ENCODE measurements at regions not wholly inside any gene's neighbourhood (a gene's known extent, or its start where the extent isn't known, plus 50 kb on each side); places are given as distances from the start of the nearest gene placed in this dataset.

DNA sequence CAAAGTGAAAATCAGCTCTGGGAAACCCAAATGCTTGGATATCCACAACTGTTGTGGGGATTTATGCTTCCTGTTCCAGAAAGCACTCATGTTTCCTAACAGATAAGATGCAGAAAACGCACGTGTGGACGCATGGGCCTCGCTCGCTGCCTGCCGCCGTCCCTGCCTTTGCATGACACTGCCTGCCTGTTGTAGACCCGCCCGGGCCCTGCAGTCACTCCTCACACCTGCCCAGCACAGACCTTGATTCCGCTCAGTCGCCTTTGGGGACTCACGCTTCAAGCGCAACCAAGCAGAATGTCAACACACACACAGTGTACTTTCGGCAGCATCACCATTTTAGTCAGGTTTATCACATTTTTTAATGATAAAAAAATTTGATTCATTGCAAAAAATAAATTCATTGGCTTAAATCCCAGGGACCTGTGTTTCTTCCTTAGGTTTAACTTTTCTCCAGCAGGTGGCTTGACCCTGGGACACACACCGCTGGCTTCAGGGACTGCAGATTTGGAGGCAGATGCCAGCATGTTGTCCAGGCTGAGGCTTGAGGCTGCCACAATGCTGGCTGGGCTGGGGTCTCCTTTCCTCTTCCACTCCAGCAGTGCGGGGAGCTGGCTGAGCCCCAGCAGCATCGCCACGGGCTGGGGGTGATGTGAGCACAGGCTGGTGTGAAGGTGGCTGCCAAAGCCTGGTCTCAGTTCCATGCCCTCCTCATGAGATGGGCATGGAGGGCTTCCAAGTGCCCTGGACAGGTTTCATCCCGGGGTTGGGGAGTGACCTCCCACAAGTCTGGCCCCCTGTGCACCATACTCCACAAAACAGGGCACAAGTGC, 416.9 kb upstream of the IRX4 start:
- DNase-seq (ENCODE audit: low read depth), result no peak

DNA sequence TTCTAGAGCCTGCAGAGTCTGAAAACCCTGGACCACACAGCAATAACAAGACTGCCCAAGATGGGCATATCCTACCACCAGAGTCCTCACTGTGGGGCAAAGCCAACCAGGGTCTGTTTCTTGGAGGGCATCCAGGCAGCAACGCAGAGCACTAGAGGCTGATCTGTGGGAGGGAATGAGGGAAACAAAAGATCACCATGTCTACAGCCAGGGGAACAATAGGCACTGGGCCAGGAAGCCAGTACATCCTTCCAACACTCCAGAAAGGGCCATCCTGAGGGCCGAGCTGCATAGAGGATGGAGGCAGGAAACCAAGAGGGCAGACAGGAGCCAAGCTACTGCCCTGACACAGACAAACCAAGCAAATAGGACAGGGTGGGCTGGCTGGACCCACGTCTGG, 416.1 kb upstream of the IRX4 start:
- no peak for DNase-seq (ENCODE audit: low read depth)

DNA sequence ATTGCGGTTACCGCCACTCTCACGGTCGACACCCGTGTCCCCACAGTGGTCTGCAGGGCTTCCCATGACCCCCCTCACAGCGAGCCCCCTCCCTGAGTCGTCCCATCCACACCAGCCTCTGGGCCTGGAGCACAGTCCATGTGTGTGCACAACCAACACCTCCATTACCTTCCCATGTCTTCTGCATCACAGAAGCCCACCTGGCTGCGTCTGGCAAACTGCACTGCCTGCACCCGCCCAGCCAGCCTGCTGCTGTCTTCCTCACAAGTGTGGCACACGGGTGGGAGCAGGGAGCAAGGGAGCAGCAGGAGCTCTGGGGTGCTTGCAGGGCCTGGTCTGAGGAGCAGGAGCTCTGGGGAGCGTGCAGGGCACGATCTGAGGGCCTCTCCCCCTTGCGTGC, 415.3 kb upstream of the IRX4 start:
- no peak for DNase-seq (ENCODE audit: low read depth)

DNA sequence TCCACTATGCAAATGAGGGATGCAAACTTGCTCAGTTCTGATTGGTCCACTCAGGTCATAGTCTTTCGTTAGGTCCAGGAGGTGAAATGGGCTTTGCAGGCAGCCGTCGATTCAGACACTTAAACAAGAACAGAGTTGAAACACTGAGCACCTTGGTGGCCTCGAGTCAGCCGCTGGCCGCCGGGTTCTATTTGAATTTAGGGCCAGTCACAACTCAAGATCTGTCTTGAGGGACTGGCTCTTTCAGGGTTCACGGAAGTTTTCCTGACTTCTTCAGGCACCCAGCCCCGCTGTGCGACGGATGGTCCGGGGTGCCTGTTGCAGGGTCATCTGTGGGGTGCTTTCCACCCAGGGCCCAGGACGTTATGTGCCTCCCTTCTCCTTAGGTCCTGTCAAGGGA, 412.8 kb upstream of the IRX4 start:
- no peak for DNase-seq (ENCODE audit: low read depth)

DNA sequence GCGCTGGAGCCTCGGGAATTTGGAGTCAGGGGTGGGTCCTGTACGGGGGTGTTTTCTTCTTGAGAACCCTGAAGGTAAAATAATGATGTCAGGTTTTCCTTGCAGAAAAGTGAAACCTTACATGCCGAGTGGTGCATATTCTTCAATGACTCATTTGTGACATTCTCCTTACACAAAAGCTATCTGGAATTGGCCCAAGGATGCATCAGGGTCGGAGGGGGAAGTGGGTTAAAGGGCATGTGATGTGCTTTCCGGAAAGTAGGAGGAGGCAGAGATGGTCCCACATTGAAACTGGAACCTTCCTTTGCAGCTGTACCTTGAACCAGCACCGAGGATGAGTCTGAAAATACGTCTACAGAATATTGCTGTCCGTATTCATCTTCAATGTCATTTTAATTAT, 411.2 kb upstream of the IRX4 start:
- no peak for DNase-seq (ENCODE audit: low read depth)

DNA sequence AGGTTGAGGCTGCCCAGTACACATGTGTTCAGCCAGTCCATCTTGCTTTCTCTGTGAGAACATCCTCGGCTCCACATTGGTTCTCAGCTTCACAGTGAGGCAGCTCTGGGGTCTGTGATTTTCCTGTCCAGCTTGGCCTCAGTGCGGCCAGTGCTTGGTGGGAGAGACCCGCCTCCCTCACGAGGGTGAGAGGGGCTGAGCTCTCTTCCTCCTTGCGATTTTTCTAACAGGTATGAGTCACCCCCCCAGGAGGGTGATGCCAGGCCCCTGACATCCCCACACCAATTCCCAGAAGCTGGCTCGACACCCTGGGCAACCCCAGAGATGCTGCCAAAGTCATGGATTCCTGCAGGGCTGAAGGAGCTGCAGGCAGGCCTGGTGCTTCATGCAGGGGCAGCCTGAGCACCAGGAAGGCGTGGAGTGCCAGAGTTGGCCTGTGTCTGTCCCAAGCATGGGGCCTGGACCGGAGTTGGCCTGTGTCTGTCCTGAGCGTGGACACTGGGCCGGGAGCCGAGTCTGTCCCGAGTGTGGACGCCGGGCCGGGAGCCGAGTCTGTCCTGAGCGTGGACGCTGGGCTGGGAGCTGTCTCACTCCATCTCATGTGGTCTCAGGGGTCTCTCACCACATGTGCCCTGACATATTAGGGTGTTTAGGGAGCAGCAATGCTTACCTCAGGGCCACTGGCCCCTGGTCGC, 408.6 kb upstream of the IRX4 start:
- no peak for DNase-seq (ENCODE audit: low read depth)

DNA sequence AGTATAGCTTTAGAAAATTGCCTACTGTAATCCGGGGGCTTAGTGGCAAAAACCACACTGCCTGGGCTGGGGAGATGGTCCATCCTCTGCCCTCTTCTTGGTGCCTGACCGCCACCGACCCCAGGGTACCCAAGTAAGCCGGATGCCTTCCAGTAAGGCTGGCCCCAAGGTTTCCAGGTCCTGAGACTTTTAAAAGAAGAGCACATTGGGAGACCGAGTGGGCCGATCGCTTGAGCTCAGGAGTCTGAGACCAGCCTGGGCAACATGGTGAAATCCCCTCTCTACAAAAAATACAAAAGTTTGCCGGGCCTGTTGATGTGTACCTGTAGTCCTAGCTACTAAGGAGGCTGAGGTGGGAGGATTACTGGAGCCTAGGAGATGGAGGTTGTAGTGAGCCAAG, 406.7 kb upstream of the IRX4 start:
- no peak for DNase-seq (ENCODE audit: low read depth)

DNA sequence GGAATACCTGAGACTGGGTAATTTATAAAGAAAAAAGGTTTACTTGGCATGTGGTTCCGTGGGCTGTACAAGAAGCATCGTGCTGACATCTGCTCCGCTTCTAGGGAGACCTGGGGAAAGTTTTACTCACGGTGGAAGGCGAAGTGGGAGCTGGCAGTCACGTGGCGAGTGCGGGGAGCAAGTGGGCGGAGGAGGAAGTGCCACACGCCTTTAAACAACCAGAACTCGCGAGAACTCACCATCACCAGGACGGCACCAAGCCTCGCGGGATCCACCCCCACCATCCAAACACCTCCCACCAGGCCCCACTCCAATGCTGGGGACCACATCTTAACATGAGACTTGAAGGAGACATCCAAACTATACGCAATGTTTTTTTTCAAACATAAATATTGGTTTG, 406.2 kb upstream of the IRX4 start:
- no peak for DNase-seq (ENCODE audit: low read depth)

DNA sequence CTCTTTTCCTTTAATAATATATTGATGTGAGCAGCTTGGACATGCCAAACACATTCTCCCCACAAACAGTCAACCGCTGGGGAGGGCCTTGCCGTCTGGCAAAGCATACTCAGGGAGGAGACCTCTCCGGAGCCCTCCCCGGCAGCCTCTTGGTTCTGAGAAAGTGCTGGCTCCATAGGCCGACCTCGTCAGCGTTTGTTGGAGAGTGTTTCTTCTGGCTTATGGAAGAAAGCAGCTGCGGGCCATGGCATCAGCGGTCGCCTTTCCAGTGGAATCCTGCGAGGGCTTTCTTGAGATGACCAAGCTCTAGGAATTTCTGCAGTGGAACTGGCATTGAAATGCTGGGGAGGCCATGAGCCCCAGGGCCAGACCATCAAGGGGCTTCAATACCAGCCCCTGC, 405.7 kb upstream of the IRX4 start:
- DNase-seq (ENCODE audit: low read depth), result no peak

DNA sequence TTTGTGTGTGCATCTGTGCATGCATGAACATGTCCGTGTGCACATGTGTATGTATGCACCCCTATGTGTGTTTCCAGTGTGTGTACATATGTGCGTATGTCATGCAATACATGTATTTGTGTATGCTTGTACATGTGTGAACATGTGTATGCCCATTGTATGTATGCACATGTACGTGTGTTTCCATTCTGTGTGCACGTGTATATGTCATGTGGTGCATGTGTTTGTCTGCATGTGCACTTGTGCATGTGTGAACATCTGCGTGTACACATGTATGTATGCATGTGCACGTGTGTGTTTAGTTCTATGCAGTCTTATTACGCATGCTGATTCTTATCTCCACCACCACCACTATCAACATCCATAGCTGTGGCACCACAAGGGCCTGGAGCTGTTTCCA, 403.5 kb upstream of the IRX4 start:
- DNase-seq (ENCODE audit: low read depth), result no peak

DNA sequence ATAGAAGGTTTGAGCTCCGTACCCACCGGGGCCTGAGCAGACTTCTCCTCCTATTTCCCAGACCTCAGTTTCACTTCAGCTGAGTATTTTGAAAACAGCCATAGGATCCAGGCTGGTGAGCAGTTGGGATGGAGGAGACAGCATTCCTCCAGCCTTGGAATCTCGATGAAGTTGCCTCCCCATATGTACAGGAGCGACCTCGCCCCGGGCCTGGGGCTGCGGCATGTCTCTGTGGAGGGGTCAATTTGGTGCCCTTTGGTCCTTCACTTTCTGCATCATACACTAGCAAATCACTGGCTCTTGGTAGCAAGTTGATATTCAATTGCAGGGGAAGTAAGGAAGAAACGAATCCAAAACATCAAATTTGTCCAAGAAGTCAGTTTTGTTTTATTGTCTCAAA, 402.0 kb upstream of the IRX4 start:
- no peak for DNase-seq (ENCODE audit: low read depth)

DNA sequence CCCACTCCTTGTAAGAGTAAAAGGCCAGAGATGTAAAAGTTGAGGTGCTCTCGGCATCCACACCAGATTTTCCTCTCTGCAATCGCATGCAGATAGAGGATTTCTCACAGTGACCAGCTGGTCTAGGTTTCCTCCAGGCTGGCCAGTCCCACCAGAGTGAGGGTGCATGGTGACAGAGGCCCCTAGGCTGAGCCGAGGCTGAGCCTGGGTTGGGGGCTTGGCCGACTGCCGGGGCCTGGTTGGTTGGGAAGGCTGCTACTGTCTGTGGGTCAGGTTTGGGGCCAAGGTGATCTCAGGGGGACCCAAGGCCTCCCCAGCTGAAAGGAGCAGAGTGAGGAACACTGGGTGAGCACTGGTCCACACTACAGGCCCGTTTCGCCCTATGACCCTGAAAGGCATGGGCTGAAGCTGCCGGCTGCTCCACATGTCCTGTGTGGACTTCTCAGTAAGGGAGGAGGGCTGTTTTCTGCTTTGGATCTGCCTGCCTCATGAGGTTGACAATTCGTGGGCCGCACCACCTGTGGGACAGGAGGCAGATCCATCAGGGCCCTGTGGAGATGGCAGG, 400.8 kb upstream of the IRX4 start:
- no peak for DNase-seq (ENCODE audit: low read depth)

DNA sequence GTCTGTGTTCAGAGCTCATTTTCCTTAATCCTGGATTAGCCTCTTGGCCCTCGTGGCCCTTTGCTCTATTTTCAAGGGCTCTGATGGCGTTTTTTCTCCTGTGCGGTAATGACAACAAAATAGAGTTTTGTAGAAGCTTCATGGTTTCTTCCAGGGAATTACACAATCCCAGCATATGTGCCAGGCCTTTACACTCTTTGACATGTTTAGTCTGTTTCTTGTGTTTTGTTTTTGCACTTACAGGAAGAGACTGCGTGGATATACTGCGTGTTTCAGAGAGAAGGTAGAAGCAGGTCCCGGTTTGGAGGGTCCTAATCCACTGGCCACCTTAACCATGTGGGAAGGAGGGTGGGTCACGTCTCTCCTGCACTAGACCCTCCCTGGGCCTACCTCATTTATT, 400.2 kb upstream of the IRX4 start:
- DNase-seq (ENCODE audit: low read depth), result no peak

DNA sequence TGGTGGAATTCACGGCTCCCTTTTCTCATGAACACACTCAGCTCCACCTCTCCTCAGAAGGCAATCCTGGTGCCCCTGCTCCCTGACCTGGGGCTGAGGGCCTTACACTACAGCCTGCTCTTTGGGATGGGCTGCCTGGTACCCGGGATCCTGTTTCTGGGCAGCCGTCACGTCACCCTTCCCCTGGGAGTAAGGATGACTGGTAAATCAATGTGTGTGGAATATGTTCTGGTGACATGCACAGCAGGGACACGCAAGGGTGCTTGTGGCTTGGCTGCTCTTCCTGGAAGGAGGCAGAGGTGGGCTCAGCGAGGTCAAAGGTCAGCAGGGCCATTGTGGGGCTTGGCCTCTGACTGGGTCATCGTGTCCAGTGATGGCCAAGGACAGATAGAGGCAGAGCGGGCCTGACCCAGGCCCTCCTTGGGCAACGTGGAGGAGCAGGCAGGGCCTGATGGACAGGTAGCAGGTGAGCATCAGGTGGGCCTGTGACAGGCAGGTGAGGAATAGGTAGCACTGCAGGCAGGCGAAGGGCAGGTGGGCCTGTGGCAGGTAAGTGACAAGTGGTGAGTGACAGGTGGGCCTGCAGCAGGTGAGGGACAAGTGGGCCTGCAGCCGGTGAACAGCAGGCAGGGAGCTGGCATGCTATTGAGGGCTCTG, 399.4 kb upstream of the IRX4 start:
- no peak for DNase-seq (ENCODE audit: low read depth)

DNA sequence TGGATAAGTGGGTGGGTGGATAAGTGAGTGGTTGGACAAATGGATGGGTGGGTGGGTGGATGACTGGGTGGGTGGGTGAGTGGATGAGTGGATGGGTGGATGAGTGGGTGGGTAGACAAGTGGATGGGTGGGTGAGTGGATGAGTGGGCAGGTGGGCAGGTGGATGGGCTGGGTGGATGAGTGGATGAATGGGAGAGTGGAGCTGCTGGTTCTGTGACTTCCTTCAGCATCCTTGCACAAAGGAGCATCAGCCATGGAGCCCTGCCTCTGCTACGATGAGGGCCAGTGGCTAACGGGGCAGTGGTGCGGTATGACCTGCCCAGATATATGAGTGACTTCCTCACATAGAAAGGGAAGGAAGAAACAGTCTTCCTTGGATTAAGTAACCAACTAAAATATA, 398.7 kb upstream of the IRX4 start:
- DNase-seq (ENCODE audit: low read depth), result no peak

DNA sequence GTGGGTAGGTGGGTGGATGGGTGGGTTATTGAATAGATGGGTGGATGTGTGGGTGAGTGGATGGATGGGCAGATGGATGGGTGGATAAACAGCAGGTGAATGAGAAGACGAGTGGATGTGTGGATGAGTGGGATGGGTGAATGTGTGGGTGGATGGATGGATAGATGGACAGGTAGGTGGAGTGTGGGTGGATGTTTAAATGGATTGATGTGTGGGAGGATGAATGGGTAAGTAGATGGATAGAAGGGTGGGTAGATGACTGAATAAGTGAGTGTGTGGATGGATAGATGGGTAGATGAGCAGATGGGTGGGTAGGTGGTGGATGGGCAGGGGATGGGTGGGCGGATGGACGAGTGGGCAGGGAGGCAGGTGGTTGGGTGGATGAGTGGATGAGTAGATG, 397.6 kb upstream of the IRX4 start:
- DNase-seq (ENCODE audit: low read depth), result no peak

DNA sequence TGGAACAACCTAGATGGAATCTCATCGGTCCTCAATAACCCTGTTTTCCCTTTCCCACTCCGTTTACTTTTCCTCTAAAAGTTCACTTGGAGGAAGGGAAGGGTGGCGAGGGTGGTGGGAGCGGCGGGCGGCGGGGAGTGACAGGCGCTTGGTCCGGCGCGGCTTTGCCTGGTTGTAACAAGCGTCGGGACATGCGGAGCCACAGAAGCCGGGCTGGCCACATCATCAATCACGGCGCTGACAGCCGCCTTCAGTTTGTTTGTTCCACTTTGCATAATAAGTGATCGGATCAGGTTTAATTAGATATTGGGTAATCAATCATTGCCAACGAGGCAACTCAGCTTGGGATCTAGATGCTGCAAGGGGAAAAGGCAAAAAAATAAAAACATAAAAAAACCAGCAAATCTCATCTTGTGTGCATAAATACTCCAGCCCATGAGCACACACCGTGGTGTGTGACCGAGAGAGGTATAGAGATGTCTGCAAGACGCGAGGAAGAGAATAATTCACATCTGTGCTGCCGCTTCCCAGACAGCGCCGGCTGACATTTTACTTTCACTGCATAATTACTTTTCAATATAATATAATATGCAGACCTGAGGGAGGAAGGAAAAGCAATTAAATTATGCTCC, 396.2 kb upstream of the IRX4 start:
- no peak for DNase-seq (ENCODE audit: low read depth)

DNA sequence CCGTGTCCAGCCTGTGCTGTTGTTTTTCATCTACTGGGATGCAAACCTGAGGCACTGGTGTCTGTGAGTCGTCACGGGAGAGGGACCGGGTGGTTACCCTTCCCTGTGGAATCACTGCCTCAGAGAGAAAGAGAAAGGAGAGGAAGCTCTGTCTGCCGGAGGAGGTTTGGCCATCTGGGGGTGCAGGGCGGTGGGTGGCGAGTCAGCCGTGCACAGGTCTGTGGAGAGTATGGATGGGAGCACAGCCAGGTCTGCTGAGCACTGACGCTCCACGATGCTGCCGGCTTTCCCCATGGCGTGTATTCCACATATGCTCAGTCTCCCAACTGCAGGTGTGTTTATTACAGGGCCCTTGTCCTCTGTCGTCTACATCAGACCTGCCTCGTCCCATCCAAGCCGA, 395.2 kb upstream of the IRX4 start:
- DNase-seq (ENCODE audit: low read depth), result no peak

DNA sequence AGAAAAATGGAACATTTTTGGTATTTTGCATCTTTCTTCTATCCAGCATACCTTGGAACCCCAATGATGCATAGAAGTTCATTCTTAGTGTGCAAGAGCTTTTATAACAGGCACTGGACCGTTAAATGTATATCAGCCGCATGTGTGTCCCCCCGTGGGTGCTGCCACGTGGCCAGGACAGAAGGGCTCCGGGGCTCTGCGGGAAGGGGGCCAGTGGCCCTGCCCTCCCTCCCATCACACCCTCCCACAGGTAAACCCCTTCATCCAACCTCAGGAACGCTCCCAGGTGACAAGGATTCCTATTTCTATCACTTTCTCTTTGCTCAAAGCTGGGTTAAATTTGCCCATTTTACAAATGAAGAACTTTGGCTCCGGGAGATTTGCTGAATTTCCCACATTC, 393.4 kb upstream of the IRX4 start:
- no peak for DNase-seq (ENCODE audit: low read depth)

DNA sequence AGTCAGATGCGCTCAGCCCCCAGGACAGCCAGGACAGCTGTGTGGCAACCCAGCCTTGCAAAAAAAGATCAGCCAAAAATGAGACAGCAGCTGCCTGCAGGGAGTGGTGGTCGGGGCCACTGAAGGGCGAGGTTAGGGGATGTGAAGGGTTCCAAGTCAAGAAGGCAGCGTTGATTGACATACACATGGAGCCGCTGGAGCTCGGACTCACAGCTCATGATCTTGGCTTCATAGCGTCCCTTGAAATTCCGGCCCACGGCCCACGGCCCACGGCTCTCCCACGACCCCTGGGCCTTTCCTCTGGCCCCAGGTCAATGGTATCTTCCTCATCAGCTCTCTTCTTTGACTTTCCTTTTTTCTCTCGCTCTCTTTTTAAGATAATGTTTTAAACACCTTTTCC, 390.0 kb upstream of the IRX4 start:
- no peak for DNase-seq (ENCODE audit: low read depth)

DNA sequence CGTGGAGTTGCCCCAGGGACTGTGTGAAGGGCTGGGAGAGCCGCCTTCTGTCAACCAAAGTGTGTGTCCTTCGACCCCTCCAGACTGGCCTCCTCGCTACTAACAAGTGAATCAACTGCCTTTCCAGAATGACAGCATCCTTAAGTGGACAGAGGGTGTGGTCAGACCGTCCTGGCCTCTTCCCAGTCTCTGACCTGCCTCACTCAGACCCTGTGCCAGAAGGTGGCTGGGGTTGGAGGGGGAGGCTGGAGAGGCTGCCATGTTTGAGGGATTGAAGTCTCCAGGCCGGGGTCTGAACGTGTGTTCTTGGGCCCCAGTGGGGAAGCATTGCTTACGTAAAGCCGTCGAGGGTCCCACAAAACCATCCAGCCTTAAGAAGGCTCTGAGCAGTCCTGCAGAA, 389.3 kb upstream of the IRX4 start:
- no peak for DNase-seq (ENCODE audit: low read depth)

DNA sequence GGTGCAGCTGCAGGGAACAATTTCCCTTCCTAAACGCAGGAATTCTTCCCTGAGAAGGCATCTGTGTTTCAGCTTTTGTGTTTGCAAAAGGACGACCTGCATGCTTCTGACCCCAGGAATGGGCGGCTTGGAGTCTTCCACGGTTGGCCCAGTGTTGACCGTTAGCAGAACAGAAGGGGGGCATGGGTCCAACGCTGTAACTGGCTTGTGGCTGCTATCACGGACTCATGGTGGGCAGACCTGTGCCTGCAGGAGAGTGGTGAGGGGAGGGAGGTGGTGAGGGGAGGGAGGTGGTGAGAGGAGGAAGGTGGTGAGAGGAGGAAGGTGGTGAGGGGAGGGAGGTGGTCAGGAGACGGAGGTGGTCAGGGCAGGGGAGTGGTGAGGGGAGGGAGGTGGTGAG, 388.6 kb upstream of the IRX4 start:
- no peak for DNase-seq (ENCODE audit: low read depth)

All from myocyte (in vitro differentiated cells).